ENCODE measurements at regions not wholly inside any gene's neighbourhood (a gene's known extent, or its start where the extent isn't known, plus 50 kb on each side); places are given as distances from the start of the nearest gene placed in this dataset.

DNA sequence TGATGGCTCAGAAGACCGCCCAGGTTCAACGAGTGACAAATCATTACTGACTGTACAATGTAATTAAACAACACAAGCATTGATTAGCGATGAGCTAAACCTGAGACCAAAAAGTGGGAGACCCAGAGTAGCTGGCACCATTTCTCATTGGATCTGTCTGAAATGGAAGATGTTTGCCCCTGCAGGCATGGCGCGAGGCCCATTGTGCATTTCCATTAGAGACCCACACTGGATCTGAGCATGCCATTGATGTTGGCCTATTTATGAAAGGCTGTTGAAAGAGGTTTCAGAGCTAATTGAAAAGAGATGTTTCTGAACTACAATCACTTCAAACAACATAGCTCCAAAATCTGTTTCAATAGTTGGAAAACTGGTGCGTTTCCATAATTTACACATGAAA is 196.7 kb downstream of the TFAP2B start:
- ATAC-seq (no peak), DNase-seq (ENCODE audit: low spot score) (no peak), FAIRE-seq (no peak)
- CTCF ChIA-PET (ENCODE audit: low intra/inter-chr PET ratio, low total read pairs) = no interaction called here
- Histone ChIP-seq H3K79me2 (ENCODE audit: insufficient read depth, low read length) (no peaks in the 10 kb centered on the region), H3K36me3 (replicated peaks in 1 of 2; ENCODE audit: control insufficient read depth in 1 of 2, insufficient read depth in 2 of 2, low read length in 2 of 2) (no peaks in the 10 kb centered on the region), H3K27ac (ENCODE audit: extremely low read length, insufficient read depth, low read length) (no peak overlapping the region), H3K4me2 (ENCODE audit: low read depth, low read length) (no peak overlapping the region), H3K9ac (ENCODE audit: insufficient read depth, low read depth, low read length) (no peak overlapping the region), H2AFZ (ENCODE audit: low read length) (no peak overlapping the region), H3K4me1 (ENCODE audit: insufficient read depth, low read length) (no peaks in the 10 kb centered on the region), H3K27me3 (ENCODE audit: control insufficient read depth in 1 of 2, insufficient read depth in 2 of 2, low read length in 2 of 2) (no peaks in the 10 kb centered on the region), H3K9me3 (ENCODE audit: low read length) (no peaks in the 10 kb centered on the region), H4K20me1 (ENCODE audit: insufficient read depth, low read length) (no peaks in the 10 kb centered on the region), H3K4me3 (replicated peaks in 1 of 3; ENCODE audit: insufficient read depth in 1 of 3, low read depth in 2 of 3, low read length in 3 of 3) (no peak overlapping the region)
- no TSS peak for BruUV-seq (replicated peaks)
- POLR2A ChIA-PET = no interaction called here
- intact Hi-C loops (cut with micrococcal nuclease; ENCODE audit: unreplicated experiment) (no loop called here), in situ Hi-C loops (cut with HindIII; ENCODE audit: extremely low pct_ligation_motif_present, low pct_unique_long_range_greater_than_20kb) (no loop called here)
- no peak for TF ChIP-seq ZNF180 (CRISPR knock-in tag; IDR thresholded peaks at IDR 0.05; ENCODE audit: borderline replicate concordance, low read depth)
- TF ChIP-seq ZNF629 (CRISPR knock-in tag; conservative IDR thresholded peaks at IDR 0.05) = no peak
- no peak for TF ChIP-seq SP4 (CRISPR knock-in tag; IDR thresholded peaks at IDR 0.05)
- no peak for TF ChIP-seq NCOA2 (CRISPR knock-in tag; IDR thresholded peaks at IDR 0.05)
- no peak for TF ChIP-seq CEBPG (CRISPR knock-in tag; IDR thresholded peaks at IDR 0.05)
- TF ChIP-seq, protein P1, sequence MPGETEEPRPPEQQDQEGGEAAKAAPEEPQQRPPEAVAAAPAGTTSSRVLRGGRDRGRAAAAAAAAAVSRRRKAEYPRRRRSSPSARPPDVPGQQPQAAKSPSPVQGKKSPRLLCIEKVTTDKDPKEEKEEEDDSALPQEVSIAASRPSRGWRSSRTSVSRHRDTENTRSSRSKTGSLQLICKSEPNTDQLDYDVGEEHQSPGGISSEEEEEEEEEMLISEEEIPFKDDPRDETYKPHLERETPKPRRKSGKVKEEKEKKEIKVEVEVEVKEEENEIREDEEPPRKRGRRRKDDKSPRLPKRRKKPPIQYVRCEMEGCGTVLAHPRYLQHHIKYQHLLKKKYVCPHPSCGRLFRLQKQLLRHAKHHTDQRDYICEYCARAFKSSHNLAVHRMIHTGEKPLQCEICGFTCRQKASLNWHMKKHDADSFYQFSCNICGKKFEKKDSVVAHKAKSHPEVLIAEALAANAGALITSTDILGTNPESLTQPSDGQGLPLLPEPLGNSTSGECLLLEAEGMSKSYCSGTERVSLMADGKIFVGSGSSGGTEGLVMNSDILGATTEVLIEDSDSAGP (CRISPR knock-in tag; IDR thresholded peaks at IDR 0.05; ENCODE audit: borderline replicate concordance) = no peak
- no peak for TF ChIP-seq U2AF1 (optimal IDR thresholded peaks at IDR 0.05; ENCODE audit: low read depth, low read length)
- TF ChIP-seq HNF4G (IDR thresholded peaks at IDR 0.05; ENCODE audit: borderline replicate concordance, low read depth, low read length) = no peak
- no peak for TF ChIP-seq HNF4G (CRISPR knock-in tag; IDR thresholded peaks at IDR 0.05; ENCODE audit: borderline replicate concordance, low read depth)
- no peak for TF ChIP-seq XBP1 (CRISPR knock-in tag; IDR thresholded peaks at IDR 0.05)
- no peak for TF ChIP-seq RORA (CRISPR knock-in tag; IDR thresholded peaks at IDR 0.05)
- TF ChIP-seq, protein P2, sequence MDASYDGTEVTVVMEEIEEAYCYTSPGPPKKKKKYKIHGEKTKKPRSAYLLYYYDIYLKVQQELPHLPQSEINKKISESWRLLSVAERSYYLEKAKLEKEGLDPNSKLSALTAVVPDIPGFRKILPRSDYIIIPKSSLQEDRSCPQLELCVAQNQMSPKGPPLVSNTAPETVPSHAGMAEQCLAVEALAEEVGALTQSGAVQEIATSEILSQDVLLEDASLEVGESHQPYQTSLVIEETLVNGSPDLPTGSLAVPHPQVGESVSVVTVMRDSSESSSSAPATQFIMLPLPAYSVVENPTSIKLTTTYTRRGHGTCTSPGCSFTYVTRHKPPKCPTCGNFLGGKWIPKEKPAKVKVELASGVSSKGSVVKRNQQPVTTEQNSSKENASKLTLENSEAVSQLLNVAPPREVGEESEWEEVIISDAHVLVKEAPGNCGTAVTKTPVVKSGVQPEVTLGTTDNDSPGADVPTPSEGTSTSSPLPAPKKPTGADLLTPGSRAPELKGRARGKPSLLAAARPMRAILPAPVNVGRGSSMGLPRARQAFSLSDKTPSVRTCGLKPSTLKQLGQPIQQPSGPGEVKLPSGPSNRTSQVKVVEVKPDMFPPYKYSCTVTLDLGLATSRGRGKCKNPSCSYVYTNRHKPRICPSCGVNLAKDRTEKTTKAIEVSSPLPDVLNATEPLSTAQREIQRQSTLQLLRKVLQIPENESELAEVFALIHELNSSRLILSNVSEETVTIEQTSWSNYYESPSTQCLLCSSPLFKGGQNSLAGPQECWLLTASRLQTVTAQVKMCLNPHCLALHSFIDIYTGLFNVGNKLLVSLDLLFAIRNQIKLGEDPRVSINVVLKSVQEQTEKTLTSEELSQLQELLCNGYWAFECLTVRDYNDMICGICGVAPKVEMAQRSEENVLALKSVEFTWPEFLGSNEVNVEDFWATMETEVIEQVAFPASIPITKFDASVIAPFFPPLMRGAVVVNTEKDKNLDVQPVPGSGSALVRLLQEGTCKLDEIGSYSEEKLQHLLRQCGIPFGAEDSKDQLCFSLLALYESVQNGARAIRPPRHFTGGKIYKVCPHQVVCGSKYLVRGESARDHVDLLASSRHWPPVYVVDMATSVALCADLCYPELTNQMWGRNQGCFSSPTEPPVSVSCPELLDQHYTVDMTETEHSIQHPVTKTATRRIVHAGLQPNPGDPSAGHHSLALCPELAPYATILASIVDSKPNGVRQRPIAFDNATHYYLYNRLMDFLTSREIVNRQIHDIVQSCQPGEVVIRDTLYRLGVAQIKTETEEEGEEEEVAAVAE (CRISPR knock-in tag; IDR thresholded peaks at IDR 0.05; ENCODE audit: borderline replicate concordance) = no peak
- 54% methylated on average over 6 of the region's 6 CpGs for WGBS (ENCODE audit: low lambda C conversion rate)
